ENCODE measurements at regions not wholly inside any gene's neighbourhood (a gene's known extent, or its start where the extent isn't known, plus 50 kb on each side); places are given as distances from the start of the nearest gene placed in this dataset.

- DNase-seq (ENCODE audit: low read depth, low spot score): no peak
- H3K4me3 ChIP-seq (replicated peaks in 1 of 2; ENCODE audit: low read depth in 1 of 2, low read length in 2 of 2): no peak overlapping the region
- H3K4me2 ChIP-seq (ENCODE audit: low read length): no peak overlapping the region
- no peaks in the 10 kb centered on the region for H3K36me3 ChIP-seq (ENCODE audit: control insufficient read depth in 1 of 2, insufficient read depth in 2 of 2, low read length in 2 of 2)
- no peak for ATAC-seq
- no peak overlapping the region for H3K9ac ChIP-seq (ENCODE audit: low read length)
- H3K9me3 ChIP-seq (ENCODE audit: control insufficient read depth in 1 of 2, insufficient read depth in 1 of 2, low read depth in 1 of 2, low read length in 2 of 2): no peaks in the 10 kb centered on the region; a peak in 1 of 4 replicates
- TF ChIP-seq, protein P1, sequence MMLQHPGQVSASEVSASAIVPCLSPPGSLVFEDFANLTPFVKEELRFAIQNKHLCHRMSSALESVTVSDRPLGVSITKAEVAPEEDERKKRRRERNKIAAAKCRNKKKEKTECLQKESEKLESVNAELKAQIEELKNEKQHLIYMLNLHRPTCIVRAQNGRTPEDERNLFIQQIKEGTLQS (IDR thresholded peaks at IDR 0.05): no peak
- TF ChIP-seq EGR1 (IDR thresholded peaks at IDR 0.05; ENCODE audit: low read depth) (no peak), SIN3A (IDR thresholded peaks at IDR 0.05; ENCODE audit: low read depth) (no peak), POLR2A (IDR thresholded peaks at IDR 0.05; ENCODE audit: borderline replicate concordance, extremely low read depth, insufficient read depth, insufficient read length) (no peak), FOSL1 (IDR thresholded peaks at IDR 0.05; ENCODE audit: low read depth) (no peak), ZBTB33 (IDR thresholded peaks at IDR 0.05; ENCODE audit: extremely low read depth, insufficient replicate concordance, low read length) (no peak), ZFX (IDR thresholded peaks at IDR 0.05) (no peak), CBX3 (IDR thresholded peaks at IDR 0.05; ENCODE audit: low read depth) (no peak), SRF (IDR thresholded peaks at IDR 0.05; ENCODE audit: low read depth) (no peak), POLR2AphosphoS5 (IDR thresholded peaks at IDR 0.05; ENCODE audit: low read depth, low read length) (no peak), CEBPB (IDR thresholded peaks at IDR 0.05; ENCODE audit: low read depth) (no peak), YY1 (IDR thresholded peaks at IDR 0.05; ENCODE audit: extremely low read depth, insufficient replicate concordance, low read depth, low read length) (no peak), JUND (IDR thresholded peaks at IDR 0.05) (no peak)
- TF ChIP-seq, protein P2, sequence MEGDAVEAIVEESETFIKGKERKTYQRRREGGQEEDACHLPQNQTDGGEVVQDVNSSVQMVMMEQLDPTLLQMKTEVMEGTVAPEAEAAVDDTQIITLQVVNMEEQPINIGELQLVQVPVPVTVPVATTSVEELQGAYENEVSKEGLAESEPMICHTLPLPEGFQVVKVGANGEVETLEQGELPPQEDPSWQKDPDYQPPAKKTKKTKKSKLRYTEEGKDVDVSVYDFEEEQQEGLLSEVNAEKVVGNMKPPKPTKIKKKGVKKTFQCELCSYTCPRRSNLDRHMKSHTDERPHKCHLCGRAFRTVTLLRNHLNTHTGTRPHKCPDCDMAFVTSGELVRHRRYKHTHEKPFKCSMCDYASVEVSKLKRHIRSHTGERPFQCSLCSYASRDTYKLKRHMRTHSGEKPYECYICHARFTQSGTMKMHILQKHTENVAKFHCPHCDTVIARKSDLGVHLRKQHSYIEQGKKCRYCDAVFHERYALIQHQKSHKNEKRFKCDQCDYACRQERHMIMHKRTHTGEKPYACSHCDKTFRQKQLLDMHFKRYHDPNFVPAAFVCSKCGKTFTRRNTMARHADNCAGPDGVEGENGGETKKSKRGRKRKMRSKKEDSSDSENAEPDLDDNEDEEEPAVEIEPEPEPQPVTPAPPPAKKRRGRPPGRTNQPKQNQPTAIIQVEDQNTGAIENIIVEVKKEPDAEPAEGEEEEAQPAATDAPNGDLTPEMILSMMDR (IDR thresholded peaks at IDR 0.05 in 2 of 3, conservative IDR thresholded peaks at IDR 0.05 in 1 of 3; ENCODE audit: borderline replicate concordance in 1 of 3, insufficient read depth in 1 of 3, low read depth in 2 of 3, low read length in 2 of 3): no peak
- TF ChIP-seq, protein P3, sequence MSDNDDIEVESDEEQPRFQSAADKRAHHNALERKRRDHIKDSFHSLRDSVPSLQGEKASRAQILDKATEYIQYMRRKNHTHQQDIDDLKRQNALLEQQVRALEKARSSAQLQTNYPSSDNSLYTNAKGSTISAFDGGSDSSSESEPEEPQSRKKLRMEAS (IDR thresholded peaks at IDR 0.05): no peak
- H3K27me3 ChIP-seq (ENCODE audit: insufficient read depth, low read length): no peaks in the 10 kb centered on the region
- H2AFZ ChIP-seq (ENCODE audit: low read depth, low read length, poor library complexity, severe bottlenecking): no peak overlapping the region
- no peaks in the 10 kb centered on the region for H3K4me1 ChIP-seq (ENCODE audit: control insufficient read depth in 1 of 2, insufficient read depth in 2 of 2, low read length in 2 of 2)
- BruUV-seq (replicated peaks): no TSS peak
- CTCF ChIA-PET: no interaction called here
- H3K79me2 ChIP-seq (ENCODE audit: insufficient read depth, low read length): no peaks in the 10 kb centered on the region
- intact Hi-C loops (cut with micrococcal nuclease): no loop called here
- H3K27ac ChIP-seq (ENCODE audit: low read depth, low read length): no peak overlapping the region
- RAD21 ChIA-PET (ENCODE audit: low non-redundant PET in 1 of 2, low total read pairs in 2 of 2, uncharacterized antibody in 2 of 2, unreplicated experiment in 2 of 2): no interaction called here
- POLR2A ChIA-PET: no interaction called here
- H4K20me1 ChIP-seq (ENCODE audit: insufficient read depth): no peaks in the 10 kb centered on the region
- no peaks in the 10 kb centered on the region for H3K9me2 ChIP-seq (ENCODE audit: insufficient read depth)
Observed at GRCh38 chr1:57845041-57845440, 421.2 kb upstream of the DAB1 start.
